Left ventricle myocardium inferior (tissue), 1 donor: ENCODE measurements at regions not wholly inside any gene's neighbourhood (a gene's known extent, or its start where the extent isn't known, plus 50 kb on each side); places are given as distances from the start of the nearest gene placed in this dataset.

ENCODE experiments used
- DNase-seq: peaks from one replicate; pipeline ENCODE4 v3.0.0-alpha.2; 2020
- H3K27ac ChIP-seq: fragments of 200-600 bp; replicated peaks from 2 replicates; pipeline ENCODE4 v1.8.0; 2021
- H3K27me3 ChIP-seq: fragments of 200-600 bp; 2 replicates; pipeline ENCODE4 v1.8.0; 2021; ENCODE audit warnings: low read depth
- H3K36me3 ChIP-seq: fragments of 200-600 bp; 2 replicates; pipeline ENCODE4 v1.8.0; 2021
- H3K4me1 ChIP-seq: fragments of 200-600 bp; 2 replicates; pipeline ENCODE4 v1.8.0; 2021
- H3K4me3 ChIP-seq: fragments of 200-600 bp; 2 replicates; pipeline ENCODE4 v1.8.0; 2021; ENCODE audit warnings: mild to moderate bottlenecking, moderate library complexity
- H3K9me3 ChIP-seq: fragments of 200-600 bp; replicated peaks from 2 replicates; pipeline ENCODE4 v1.8.0; 2021
- intact Hi-C: fragments of 100-400 bp; cut with micrococcal nuclease; formaldehyde crosslinking; loops from one replicate; pipeline ENCODE4 v1.11.0; 2022
- TF ChIP-seq, protein P1 (sequence below): fragments of 200-600 bp; IDR thresholded peaks from 2 replicates; pipeline ENCODE4 v1.8.0; 2021; ENCODE audit warnings: antibody characterized with exemption, mild to moderate bottlenecking, borderline replicate concordance
- donor health status: DM: no; HTN: yes; CAD: no; lungs with severe emphysema.

DNA sequence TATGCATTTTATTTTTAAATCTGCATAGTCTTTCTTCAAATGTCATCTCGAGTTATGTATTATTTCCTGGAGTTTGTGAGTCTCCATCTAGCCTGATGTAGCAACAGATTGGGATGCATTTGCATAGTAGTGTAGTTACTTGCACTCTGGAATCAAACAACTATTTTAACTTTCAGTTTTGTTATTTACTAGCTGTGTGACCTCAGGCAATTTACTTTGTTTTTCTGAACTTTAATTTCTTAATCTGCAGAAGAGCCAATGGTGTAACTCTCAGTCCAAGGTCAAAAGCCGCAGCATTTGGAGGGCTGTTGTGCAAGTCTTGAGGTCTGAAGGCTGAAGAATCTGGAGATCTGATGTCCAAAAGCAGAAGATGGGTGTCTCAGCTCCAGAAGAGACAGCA lies 175.8 kb upstream of the SORCS1 start:
- H3K27ac ChIP-seq: no peak overlapping the region
- intact Hi-C loops: no loop called here
- H3K9me3 ChIP-seq: peaks cover 27% of the 10 kb centered on the region
- H3K27me3 ChIP-seq: no peaks in the 10 kb centered on the region
- no peaks in the 10 kb centered on the region for H3K4me1 ChIP-seq
- no peak overlapping the region for H3K4me3 ChIP-seq
- no peak for DNase-seq
- H3K36me3 ChIP-seq: no peaks in the 10 kb centered on the region
- TF ChIP-seq, protein P1, sequence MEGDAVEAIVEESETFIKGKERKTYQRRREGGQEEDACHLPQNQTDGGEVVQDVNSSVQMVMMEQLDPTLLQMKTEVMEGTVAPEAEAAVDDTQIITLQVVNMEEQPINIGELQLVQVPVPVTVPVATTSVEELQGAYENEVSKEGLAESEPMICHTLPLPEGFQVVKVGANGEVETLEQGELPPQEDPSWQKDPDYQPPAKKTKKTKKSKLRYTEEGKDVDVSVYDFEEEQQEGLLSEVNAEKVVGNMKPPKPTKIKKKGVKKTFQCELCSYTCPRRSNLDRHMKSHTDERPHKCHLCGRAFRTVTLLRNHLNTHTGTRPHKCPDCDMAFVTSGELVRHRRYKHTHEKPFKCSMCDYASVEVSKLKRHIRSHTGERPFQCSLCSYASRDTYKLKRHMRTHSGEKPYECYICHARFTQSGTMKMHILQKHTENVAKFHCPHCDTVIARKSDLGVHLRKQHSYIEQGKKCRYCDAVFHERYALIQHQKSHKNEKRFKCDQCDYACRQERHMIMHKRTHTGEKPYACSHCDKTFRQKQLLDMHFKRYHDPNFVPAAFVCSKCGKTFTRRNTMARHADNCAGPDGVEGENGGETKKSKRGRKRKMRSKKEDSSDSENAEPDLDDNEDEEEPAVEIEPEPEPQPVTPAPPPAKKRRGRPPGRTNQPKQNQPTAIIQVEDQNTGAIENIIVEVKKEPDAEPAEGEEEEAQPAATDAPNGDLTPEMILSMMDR: no peak

DNA sequence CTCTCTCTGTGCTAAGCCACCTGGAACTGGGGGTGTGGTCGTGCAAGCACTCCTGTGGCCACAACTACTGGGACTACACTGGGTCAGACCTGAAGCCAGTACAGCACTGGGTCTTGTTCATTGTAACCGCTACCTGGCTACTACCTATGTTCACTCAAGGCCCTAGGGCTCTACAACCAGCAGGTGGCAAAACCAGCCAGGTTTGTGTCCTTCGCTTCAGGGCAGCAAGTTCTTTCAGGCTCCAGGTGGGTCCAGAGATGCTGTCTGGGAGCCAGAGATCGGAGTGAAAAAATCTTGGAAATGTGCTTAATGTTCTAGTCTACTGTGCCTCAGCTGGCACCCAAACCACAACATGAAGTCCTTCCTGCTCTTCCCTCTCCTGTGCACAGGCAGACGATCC lies 171.6 kb upstream of the SORCS1 start:
- TF ChIP-seq, protein P1: no peak
- no peak overlapping the region for H3K27ac ChIP-seq
- no peaks in the 10 kb centered on the region for H3K27me3 ChIP-seq
- intact Hi-C loops: no loop called here
- H3K9me3 ChIP-seq: no peaks in the 10 kb centered on the region
- no peaks in the 10 kb centered on the region for H3K4me1 ChIP-seq
- no peak for DNase-seq
- no peaks in the 10 kb centered on the region for H3K36me3 ChIP-seq
- H3K4me3 ChIP-seq: no peak overlapping the region

GRCh38 chr10:107317592-107317991 lies 153.1 kb upstream of the SORCS1 start:
- H3K4me3 ChIP-seq: no peak overlapping the region
- no peaks in the 10 kb centered on the region for H3K9me3 ChIP-seq
- DNase-seq: no peak
- no peaks in the 10 kb centered on the region for H3K4me1 ChIP-seq
- TF ChIP-seq, protein P1: no peak
- H3K27me3 ChIP-seq: no peaks in the 10 kb centered on the region
- intact Hi-C loops: no loop called here
- H3K36me3 ChIP-seq: no peaks in the 10 kb centered on the region
- no peak overlapping the region for H3K27ac ChIP-seq

GRCh38 chr10:107303203-107303602 lies 138.7 kb upstream of the SORCS1 start:
- H3K27ac ChIP-seq: no peak overlapping the region
- H3K27me3 ChIP-seq: no peaks in the 10 kb centered on the region
- no peaks in the 10 kb centered on the region for H3K36me3 ChIP-seq
- intact Hi-C loops: no loop called here
- TF ChIP-seq, protein P1: no peak
- H3K4me3 ChIP-seq: no peak overlapping the region
- H3K9me3 ChIP-seq: peaks cover 10% of the 10 kb centered on the region
- H3K4me1 ChIP-seq: no peaks in the 10 kb centered on the region
- DNase-seq: no peak

GRCh38 chr10:107299606-107300005 lies 135.1 kb upstream of the SORCS1 start:
- H3K4me1 ChIP-seq: no peaks in the 10 kb centered on the region
- peaks cover 10% of the 10 kb centered on the region for H3K9me3 ChIP-seq
- DNase-seq: no peak
- no peak overlapping the region for H3K4me3 ChIP-seq
- intact Hi-C loops: no loop called here
- H3K36me3 ChIP-seq: no peaks in the 10 kb centered on the region
- no peaks in the 10 kb centered on the region for H3K27me3 ChIP-seq
- H3K27ac ChIP-seq: no peak overlapping the region
- TF ChIP-seq, protein P1: no peak

- intact Hi-C loops: no loop called here
- Histone ChIP-seq H3K4me1 (no peaks in the 10 kb centered on the region), H3K27me3 (no peaks in the 10 kb centered on the region), H3K36me3 (no peaks in the 10 kb centered on the region), H3K9me3 (peaks cover 47% of the 10 kb centered on the region), H3K27ac (no peak overlapping the region), H3K4me3 (no peak overlapping the region)
- DNase-seq: no peak
- TF ChIP-seq, protein P1: no peak
These were observed 119.7 kb upstream of the SORCS1 start for GRCh38 chr10:107284187-107284586.
